ENCODE measurements at regions not wholly inside any gene's neighbourhood (a gene's known extent, or its start where the extent isn't known, plus 50 kb on each side); places are given as distances from the start of the nearest gene placed in this dataset.

DNA sequence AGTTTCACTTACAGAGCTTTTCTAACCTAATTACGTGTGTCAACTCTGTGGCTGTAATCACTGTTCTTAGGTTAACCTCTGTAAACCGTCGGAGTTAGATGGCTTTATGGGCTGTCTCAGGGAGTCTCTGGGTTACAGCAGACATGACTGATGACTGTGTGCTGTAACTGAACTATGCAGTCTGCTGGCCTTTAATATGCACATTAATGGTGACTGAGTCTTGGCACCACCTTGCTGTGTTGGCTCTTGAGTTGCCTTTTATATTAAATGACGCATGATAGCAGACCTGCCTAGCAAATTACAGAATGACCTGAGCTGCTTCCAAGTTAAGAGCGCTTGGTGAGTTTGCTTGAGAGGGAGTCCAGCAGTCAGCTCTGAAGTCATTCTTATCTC lies 90.1 kb downstream of the ACKR3 start (continued):
- TF ChIP-seq STAT6 (CRISPR knock-in tag; conservative IDR thresholded peaks at IDR 0.05; ENCODE audit: low read depth) (no peak), SOX15 (CRISPR knock-in tag; IDR thresholded peaks at IDR 0.05) (no peak), CDX4 (CRISPR knock-in tag; IDR thresholded peaks at IDR 0.05; ENCODE audit: borderline replicate concordance) (no peak), ESRRA (CRISPR knock-in tag; IDR thresholded peaks at IDR 0.05; ENCODE audit: borderline replicate concordance) (no peak), NR2C2 (CRISPR knock-in tag; IDR thresholded peaks at IDR 0.05) (no peak), CBFB (CRISPR knock-in tag; IDR thresholded peaks at IDR 0.05; ENCODE audit: low read depth) (no peak), TEAD4 (CRISPR knock-in tag; IDR thresholded peaks at IDR 0.05) (no peak), SMAD4 (CRISPR knock-in tag; IDR thresholded peaks at IDR 0.05) (no peak), JUN (CRISPR knock-in tag; IDR thresholded peaks at IDR 0.05) (no peak), KAT7 (CRISPR knock-in tag; IDR thresholded peaks at IDR 0.05; ENCODE audit: borderline replicate concordance) (no peak)
- TF ChIP-seq, protein P1, sequence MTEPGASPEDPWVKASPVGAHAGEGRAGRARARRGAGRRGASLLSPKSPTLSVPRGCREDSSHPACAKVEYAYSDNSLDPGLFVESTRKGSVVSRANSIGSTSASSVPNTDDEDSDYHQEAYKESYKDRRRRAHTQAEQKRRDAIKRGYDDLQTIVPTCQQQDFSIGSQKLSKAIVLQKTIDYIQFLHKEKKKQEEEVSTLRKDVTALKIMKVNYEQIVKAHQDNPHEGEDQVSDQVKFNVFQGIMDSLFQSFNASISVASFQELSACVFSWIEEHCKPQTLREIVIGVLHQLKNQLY (CRISPR knock-in tag; IDR thresholded peaks at IDR 0.05): no peak
- TF ChIP-seq, protein P2, sequence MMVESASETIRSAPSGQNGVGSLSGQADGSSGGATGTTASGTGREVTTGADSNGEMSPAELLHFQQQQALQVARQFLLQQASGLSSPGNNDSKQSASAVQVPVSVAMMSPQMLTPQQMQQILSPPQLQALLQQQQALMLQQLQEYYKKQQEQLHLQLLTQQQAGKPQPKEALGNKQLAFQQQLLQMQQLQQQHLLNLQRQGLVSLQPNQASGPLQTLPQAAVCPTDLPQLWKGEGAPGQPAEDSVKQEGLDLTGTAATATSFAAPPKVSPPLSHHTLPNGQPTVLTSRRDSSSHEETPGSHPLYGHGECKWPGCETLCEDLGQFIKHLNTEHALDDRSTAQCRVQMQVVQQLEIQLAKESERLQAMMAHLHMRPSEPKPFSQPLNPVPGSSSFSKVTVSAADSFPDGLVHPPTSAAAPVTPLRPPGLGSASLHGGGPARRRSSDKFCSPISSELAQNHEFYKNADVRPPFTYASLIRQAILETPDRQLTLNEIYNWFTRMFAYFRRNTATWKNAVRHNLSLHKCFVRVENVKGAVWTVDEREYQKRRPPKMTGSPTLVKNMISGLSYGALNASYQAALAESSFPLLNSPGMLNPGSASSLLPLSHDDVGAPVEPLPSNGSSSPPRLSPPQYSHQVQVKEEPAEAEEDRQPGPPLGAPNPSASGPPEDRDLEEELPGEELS (CRISPR knock-in tag; IDR thresholded peaks at IDR 0.05): no peak
- TF ChIP-seq, protein P3, sequence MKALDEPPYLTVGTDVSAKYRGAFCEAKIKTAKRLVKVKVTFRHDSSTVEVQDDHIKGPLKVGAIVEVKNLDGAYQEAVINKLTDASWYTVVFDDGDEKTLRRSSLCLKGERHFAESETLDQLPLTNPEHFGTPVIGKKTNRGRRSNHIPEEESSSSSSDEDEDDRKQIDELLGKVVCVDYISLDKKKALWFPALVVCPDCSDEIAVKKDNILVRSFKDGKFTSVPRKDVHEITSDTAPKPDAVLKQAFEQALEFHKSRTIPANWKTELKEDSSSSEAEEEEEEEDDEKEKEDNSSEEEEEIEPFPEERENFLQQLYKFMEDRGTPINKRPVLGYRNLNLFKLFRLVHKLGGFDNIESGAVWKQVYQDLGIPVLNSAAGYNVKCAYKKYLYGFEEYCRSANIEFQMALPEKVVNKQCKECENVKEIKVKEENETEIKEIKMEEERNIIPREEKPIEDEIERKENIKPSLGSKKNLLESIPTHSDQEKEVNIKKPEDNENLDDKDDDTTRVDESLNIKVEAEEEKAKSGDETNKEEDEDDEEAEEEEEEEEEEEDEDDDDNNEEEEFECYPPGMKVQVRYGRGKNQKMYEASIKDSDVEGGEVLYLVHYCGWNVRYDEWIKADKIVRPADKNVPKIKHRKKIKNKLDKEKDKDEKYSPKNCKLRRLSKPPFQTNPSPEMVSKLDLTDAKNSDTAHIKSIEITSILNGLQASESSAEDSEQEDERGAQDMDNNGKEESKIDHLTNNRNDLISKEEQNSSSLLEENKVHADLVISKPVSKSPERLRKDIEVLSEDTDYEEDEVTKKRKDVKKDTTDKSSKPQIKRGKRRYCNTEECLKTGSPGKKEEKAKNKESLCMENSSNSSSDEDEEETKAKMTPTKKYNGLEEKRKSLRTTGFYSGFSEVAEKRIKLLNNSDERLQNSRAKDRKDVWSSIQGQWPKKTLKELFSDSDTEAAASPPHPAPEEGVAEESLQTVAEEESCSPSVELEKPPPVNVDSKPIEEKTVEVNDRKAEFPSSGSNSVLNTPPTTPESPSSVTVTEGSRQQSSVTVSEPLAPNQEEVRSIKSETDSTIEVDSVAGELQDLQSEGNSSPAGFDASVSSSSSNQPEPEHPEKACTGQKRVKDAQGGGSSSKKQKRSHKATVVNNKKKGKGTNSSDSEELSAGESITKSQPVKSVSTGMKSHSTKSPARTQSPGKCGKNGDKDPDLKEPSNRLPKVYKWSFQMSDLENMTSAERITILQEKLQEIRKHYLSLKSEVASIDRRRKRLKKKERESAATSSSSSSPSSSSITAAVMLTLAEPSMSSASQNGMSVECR (CRISPR knock-in tag; IDR thresholded peaks at IDR 0.05; ENCODE audit: borderline replicate concordance): no peak

DNA sequence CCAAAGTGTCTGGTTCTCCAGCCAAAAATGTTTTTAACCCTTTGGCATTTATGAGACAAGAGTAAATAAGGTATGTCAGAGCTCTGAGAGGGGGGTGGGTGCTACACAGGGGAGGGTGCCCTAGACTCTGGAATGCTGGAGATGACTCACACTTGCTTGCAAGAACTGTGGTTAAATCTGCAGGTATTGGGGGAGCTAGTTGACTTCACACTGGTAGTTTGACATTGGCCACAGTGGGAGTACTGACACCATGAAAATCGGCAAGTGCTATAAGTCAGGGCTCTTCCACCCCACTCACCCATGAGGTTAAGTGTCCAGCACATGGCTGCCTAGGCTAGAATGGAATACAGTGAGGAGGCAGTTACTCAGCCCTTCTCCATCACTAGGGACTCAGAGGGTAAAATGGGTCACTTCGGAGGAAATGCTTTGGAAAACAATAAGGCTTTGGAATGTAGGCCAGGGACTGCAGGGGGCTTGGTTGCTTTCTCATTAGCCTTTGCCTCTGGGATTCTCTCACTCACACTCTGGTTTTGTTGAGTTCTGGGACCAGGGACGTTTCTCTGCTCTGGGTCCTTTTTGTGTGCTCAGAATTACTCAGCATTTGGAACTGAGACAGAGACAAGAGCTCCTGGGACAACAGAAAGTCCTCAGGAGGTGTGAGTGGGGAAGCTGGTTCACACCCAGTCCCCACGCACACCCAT lies 91.6 kb downstream of the ACKR3 start:
- ChIA-PET POLR2A (no interaction called here), CTCF (no interaction called here)
- ATAC-seq: peak; percentile 90
- peaks cover 37% of the 10 kb centered on the region for H3K4me1 Mint-ChIP-seq
- TF ChIP-seq, protein P4, sequence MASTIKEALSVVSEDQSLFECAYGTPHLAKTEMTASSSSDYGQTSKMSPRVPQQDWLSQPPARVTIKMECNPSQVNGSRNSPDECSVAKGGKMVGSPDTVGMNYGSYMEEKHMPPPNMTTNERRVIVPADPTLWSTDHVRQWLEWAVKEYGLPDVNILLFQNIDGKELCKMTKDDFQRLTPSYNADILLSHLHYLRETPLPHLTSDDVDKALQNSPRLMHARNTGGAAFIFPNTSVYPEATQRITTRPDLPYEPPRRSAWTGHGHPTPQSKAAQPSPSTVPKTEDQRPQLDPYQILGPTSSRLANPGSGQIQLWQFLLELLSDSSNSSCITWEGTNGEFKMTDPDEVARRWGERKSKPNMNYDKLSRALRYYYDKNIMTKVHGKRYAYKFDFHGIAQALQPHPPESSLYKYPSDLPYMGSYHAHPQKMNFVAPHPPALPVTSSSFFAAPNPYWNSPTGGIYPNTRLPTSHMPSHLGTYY (CRISPR knock-in tag; IDR thresholded peaks at IDR 0.05): no peak
- TF ChIP-seq ZNF423 (CRISPR knock-in tag; IDR thresholded peaks at IDR 0.05): 0 out of 2 replicates have a peak, but pooled peaks have one; percentile 11
- TF ChIP-seq, protein P5, sequence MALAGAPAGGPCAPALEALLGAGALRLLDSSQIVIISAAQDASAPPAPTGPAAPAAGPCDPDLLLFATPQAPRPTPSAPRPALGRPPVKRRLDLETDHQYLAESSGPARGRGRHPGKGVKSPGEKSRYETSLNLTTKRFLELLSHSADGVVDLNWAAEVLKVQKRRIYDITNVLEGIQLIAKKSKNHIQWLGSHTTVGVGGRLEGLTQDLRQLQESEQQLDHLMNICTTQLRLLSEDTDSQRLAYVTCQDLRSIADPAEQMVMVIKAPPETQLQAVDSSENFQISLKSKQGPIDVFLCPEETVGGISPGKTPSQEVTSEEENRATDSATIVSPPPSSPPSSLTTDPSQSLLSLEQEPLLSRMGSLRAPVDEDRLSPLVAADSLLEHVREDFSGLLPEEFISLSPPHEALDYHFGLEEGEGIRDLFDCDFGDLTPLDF (CRISPR knock-in tag; IDR thresholded peaks at IDR 0.05): no peak
- peaks cover 6% of the 10 kb centered on the region for H3K27me3 Mint-ChIP-seq (ENCODE audit: low read depth)
- peaks cover 7% of the 10 kb centered on the region for H3K9me3 Mint-ChIP-seq
- DNase-seq (ENCODE audit: low spot score): no peak
- H3K27ac Mint-ChIP-seq: peak overlapping the region; percentile 89
- H3K4me3 Mint-ChIP-seq: no peak overlapping the region
- peaks cover 3% of the 10 kb centered on the region for H3K36me3 Mint-ChIP-seq
